AG10803 (cell line): ENCODE measurements at regions not wholly inside any gene's neighbourhood (a gene's known extent, or its start where the extent isn't known, plus 50 kb on each side); places are given as distances from the start of the nearest gene placed in this dataset.
"Not testable (repeated sequence)": the region's sequence is repeated elsewhere in the genome, so short reads cannot be mapped to it uniquely, and the experiment has no call there.

ENCODE experiments used
- DNase-seq: peaks from one replicate; pipeline ENCODE4 v3.0.0; 2010; ENCODE audit warnings: low read depth
- H3K4me3 ChIP-seq: 2 replicates; pipeline ENCODE4 v1.5.1; 2011; ENCODE audit warnings: mild to moderate bottlenecking, low read length, control low read depth
- TF ChIP-seq, protein P1 (sequence below): conservative IDR thresholded peaks from 2 replicates; pipeline ENCODE4 v1.5.1; 2011; ENCODE audit warnings: mild to moderate bottlenecking, low read length, control low read depth, inconsistent platforms

DNA sequence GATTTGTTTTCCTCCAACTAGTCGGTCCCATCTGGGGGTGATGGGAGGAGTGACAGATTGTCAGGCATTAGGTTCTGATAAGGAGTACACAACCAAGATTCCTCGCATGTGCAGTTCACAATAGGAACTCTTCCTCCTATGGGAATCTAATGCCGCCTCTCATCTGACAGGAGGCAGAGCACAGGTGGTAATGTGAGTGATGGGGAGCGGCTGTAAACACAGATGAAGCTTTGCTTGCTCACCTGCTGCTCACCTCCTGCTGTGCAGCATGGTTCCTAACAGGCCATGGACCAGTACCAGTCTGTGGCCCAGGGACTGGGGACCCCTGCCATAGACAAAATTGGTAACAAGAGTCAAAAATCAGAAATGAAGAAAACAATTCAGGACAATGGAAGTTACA lies 173.3 kb upstream of the HMHB1 start:
- TF ChIP-seq, protein P1, sequence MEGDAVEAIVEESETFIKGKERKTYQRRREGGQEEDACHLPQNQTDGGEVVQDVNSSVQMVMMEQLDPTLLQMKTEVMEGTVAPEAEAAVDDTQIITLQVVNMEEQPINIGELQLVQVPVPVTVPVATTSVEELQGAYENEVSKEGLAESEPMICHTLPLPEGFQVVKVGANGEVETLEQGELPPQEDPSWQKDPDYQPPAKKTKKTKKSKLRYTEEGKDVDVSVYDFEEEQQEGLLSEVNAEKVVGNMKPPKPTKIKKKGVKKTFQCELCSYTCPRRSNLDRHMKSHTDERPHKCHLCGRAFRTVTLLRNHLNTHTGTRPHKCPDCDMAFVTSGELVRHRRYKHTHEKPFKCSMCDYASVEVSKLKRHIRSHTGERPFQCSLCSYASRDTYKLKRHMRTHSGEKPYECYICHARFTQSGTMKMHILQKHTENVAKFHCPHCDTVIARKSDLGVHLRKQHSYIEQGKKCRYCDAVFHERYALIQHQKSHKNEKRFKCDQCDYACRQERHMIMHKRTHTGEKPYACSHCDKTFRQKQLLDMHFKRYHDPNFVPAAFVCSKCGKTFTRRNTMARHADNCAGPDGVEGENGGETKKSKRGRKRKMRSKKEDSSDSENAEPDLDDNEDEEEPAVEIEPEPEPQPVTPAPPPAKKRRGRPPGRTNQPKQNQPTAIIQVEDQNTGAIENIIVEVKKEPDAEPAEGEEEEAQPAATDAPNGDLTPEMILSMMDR: no peak
- DNase-seq: no peak
- H3K4me3 ChIP-seq: no peak overlapping the region

- TF ChIP-seq, protein P1: no peak
Measured at GRCh38 chr5:143636931-143637528, 174.9 kb upstream of the HMHB1 start.

GRCh38 chr5:143635888-143636287 lies 176.1 kb upstream of the HMHB1 start:
- no peak overlapping the region for H3K4me3 ChIP-seq
- DNase-seq: no peak
- TF ChIP-seq, protein P1: no peak

More at GRCh38 chr5:143636931-143637528, 174.9 kb upstream of the HMHB1 start:
- peak; percentile 52 for DNase-seq
- H3K4me3 ChIP-seq: no peak overlapping the region

DNA sequence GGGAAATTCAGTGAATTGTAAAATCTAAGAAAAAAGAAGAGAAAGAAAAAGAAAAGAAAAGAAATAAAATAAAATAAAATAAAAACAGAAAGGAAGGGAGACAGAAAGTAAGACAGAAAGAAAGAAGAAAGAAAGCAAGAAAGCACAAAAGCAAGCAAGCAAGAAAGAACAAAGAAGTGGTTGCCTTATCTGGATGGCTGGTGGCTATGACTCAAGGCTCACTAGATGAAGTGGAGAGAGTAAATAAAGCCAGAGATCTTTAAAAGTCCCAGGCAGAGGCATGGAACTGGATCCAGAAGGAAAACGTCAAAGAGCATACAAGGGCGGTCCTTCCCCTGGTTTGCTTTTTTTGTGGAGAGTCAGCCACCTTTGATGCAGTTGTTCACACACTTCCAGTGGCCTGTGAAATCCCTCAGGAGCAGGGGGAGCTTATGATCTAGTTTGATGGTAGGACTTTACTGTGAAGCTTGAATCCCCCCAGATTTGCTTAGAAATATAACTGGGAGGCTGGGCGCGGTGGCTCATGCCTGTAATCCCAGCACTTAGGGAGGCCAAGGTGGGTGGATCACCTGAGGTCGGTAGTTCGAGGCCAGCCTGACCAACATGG lies 176.7 kb upstream of the HMHB1 start:
- H3K4me3 ChIP-seq: no peak overlapping the region
- DNase-seq: peak; percentile 34
- TF ChIP-seq, protein P1: no peak

DNA sequence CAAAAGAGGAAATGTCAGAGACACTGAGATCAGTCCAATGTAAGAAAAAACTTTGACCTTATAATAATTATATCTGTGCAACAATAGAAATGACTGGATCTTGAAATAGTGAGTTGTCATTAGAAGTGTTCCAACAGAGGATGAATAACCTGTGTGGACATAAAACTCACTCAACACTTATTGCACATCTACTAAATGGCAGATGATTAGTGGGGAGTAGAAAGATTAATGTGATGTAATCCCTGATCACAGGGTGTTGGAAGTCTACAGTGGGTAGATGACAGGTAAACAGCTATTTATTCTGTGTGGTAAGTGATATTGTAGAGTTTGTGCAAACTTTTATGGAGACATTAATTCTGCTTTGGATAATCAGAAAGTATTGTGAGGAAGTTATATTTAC lies 177.3 kb upstream of the HMHB1 start:
- TF ChIP-seq, protein P1: no peak
- no peak overlapping the region for H3K4me3 ChIP-seq
- DNase-seq: no peak

- peak; percentile 52 for DNase-seq
- no peak overlapping the region for H3K4me3 ChIP-seq
- TF ChIP-seq, protein P1: no peak
Measured at GRCh38 chr5:143629871-143630659, 181.9 kb upstream of the HMHB1 start.

- DNase-seq, H3K4me3 ChIP-seq: not testable (repeated sequence)
Measured at GRCh38 chr5:143625048-143625447, 186.9 kb upstream of the HMHB1 start.
